CD14-positive monocyte (primary cell): ENCODE measurements at regions not wholly inside any gene's neighbourhood (a gene's known extent, or its start where the extent isn't known, plus 50 kb on each side); places are given as distances from the start of the nearest gene placed in this dataset.

Experiments used
- DNase-seq, 3 donors: peaks; one replicate each; pipeline ENCODE4 v3.0.0-alpha.2; 2011 to 2022
- H2AFZ ChIP-seq: 2 replicates; pipeline ENCODE4 v1.6.0; 2012; ENCODE audit warnings: mild to moderate bottlenecking, low read depth, low read length, inconsistent platforms; ENCODE audit not compliant: insufficient read depth, poor library complexity, severe bottlenecking
- H3K27ac ChIP-seq, 2 donors: 1 replicate in 1 of 2; 2 replicates in 1 of 2; pipeline ENCODE4 v1.5.1; 2012 to 2013; ENCODE audit warnings: low read length in 2 of 2, control low read depth in 1 of 2, inconsistent platforms in 1 of 2, low read depth in 1 of 2, mild to moderate bottlenecking in 1 of 2
- H3K27me3 ChIP-seq, 2 donors: one replicate each; pipeline versions ENCODE4 v1.6.0 to v1.6.1; 2011 to 2013; ENCODE audit warnings: low read length in 2 of 2; ENCODE audit not compliant: control insufficient read depth in 2 of 2, insufficient read depth in 2 of 2
- H3K36me3 ChIP-seq, 2 donors: replicated peaks in 1 of 2; 1 replicate in 1 of 2; 2 replicates in 1 of 2; pipeline versions ENCODE4 v1.5.1 to v1.6.1; 2012 to 2013; ENCODE audit warnings: low read length in 2 of 2, control low read depth in 1 of 2, inconsistent platforms in 1 of 2, mild to moderate bottlenecking in 1 of 2; ENCODE audit not compliant: insufficient read depth in 2 of 2, control insufficient read depth in 1 of 2
- H3K4me1 ChIP-seq, 2 donors: 1 replicate in 1 of 2; 2 replicates in 1 of 2; pipeline versions ENCODE4 v1.5.1 to v1.6.1; 2012 to 2013; ENCODE audit warnings: low read length in 2 of 2, control low read depth in 1 of 2, inconsistent platforms in 1 of 2, mild to moderate bottlenecking in 1 of 2, moderate library complexity in 1 of 2; ENCODE audit not compliant: insufficient read depth in 2 of 2, control insufficient read depth in 1 of 2
- H3K4me2 ChIP-seq: replicated peaks from 2 replicates; pipeline ENCODE3; 2012; ENCODE audit warnings: low read length, moderate library complexity, mild to moderate bottlenecking; ENCODE audit not compliant: poor library complexity, severe bottlenecking; ENCODE audit errors: extremely low read depth
- H3K4me3 ChIP-seq, 3 experiments: fragments of 200-600 bp in 1 of 3; sonication (generic) in 1 of 3; replicated peaks in 1 of 3; 1 replicate in 2 of 3; 2 replicates in 1 of 3; pipeline ENCODE4 v1.5.1; 2011 to 2013; ENCODE audit warnings: low read length in 3 of 3, mild to moderate bottlenecking in 3 of 3, control low read depth in 2 of 3, low read depth in 2 of 3, inconsistent platforms in 1 of 3, moderate library complexity in 1 of 3
- H3K79me2 ChIP-seq: 2 replicates; pipeline ENCODE4 v1.6.0; 2012; ENCODE audit warnings: mild to moderate bottlenecking, control low read depth, inconsistent platforms, low read length, moderate library complexity; ENCODE audit not compliant: insufficient read depth
- H3K9ac ChIP-seq: 2 replicates; pipeline ENCODE4 v1.6.0; 2017; ENCODE audit warnings: low read length, mild to moderate bottlenecking; ENCODE audit not compliant: insufficient read depth, poor library complexity, severe bottlenecking
- H3K9me3 ChIP-seq, 2 donors: replicated peaks in 1 of 2; 1 replicate in 1 of 2; 2 replicates in 1 of 2; pipeline versions ENCODE4 v1.5.1 to v1.6.1; 2012 to 2013; ENCODE audit warnings: low read length in 2 of 2, control low read depth in 1 of 2; ENCODE audit not compliant: control insufficient read depth in 1 of 2, insufficient read depth in 1 of 2
- H4K20me1 ChIP-seq: 2 replicates; pipeline ENCODE4 v1.6.0; 2012; ENCODE audit warnings: mild to moderate bottlenecking, low read length, control low read depth, moderate library complexity; ENCODE audit not compliant: insufficient read depth
- H3K27ac Mint-ChIP-seq, 7 donors: one replicate each; pipeline ENCODE4 v1.8.0; 2020; ENCODE audit warnings: mild to moderate bottlenecking in 7 of 7, mixed read lengths in 7 of 7, moderate library complexity in 6 of 7, inconsistent platforms in 2 of 7
- H3K27me3 Mint-ChIP-seq, 3 donors: one replicate each; pipeline ENCODE4 v1.8.0; 2021 to 2022; ENCODE audit warnings: low read depth in 3 of 3, mild to moderate bottlenecking in 3 of 3, mixed read lengths in 3 of 3, moderate library complexity in 3 of 3, inconsistent platforms in 1 of 3
- H3K36me3 Mint-ChIP-seq, 2 donors: one replicate each; pipeline ENCODE4 v1.8.0; 2020; ENCODE audit warnings: mixed read lengths in 2 of 2, inconsistent platforms in 1 of 2, mild to moderate bottlenecking in 1 of 2
- H3K4me1 Mint-ChIP-seq: one replicate; pipeline ENCODE4 v1.8.0; 2020; ENCODE audit warnings: mild to moderate bottlenecking, mixed read lengths
- H3K4me3 Mint-ChIP-seq, 2 donors: one replicate each; pipeline ENCODE4 v1.8.0; 2020; ENCODE audit warnings: mild to moderate bottlenecking in 2 of 2, mixed read lengths in 2 of 2, moderate library complexity in 1 of 2
- H3K9me3 Mint-ChIP-seq, 7 donors: one replicate each; pipeline ENCODE4 v1.8.0; 2020 to 2022; ENCODE audit warnings: mixed read lengths in 7 of 7, mild to moderate bottlenecking in 6 of 7, moderate library complexity in 6 of 7, inconsistent platforms in 2 of 7
- WGBS: methylation state at CpG from one replicate; pipeline ENCODE4 v1.1.5; 2013; ENCODE audit warnings: missing lambda C conversion rate; ENCODE audit not compliant: insufficient coverage; 5-methylcytosine and 5-hydroxymethylcytosine counted together
- intact Hi-C, 2 donors: fragments of 100-400 bp; cut with micrococcal nuclease; formaldehyde crosslinking; loops; one replicate each; pipeline versions ENCODE4 v1.15.0 to v1.15.1; 2023
- TF ChIP-seq, protein P1 (sequence below): fragments of 200-600 bp; IDR thresholded peaks from one replicate; pipeline ENCODE4 v1.8.0; 2022; ENCODE audit warnings: antibody characterized with exemption, mild to moderate bottlenecking

DNA sequence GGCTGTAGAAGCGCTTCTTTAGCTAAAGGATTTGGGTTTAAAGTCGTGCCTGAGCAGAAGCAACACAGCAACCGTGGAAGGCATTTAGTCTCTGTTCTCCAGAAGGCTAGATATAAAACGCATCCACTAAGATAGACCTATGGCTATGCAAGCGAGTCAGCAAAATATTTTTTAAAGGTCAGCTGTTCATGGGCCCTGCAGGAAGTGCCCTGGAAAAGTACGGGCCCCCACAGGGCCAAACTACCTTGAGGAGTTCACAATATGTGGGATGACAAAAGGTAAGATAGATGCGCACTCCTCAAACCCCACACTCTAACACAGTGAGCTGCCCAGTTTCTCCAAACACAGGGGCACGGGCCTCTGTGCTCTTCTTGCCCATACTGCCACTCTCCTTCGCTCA lies 261.6 kb downstream of the VPS13C start:
- Mint-ChIP-seq H3K4me1 (no peaks in the 10 kb centered on the region), H3K4me3 (no peak overlapping the region), H3K27me3 (peaks cover 0 to 5% (median 0%) of the 10 kb centered on the region in 3 donors), H3K27ac (peak overlapping the region in 1 of 7 donors; percentile 49), H3K36me3 (no peaks in the 10 kb centered on the region), H3K9me3 (peaks cover 0 to 3% (median 0%) of the 10 kb centered on the region in 7 donors)
- Histone ChIP-seq H3K4me1 (no peaks in the 10 kb centered on the region), H3K4me3 (no peak overlapping the region), H3K79me2 (no peaks in the 10 kb centered on the region), H3K9me3 (peaks cover 0 to 7% of the 10 kb centered on the region in 2 donors), H2AFZ (no peak overlapping the region), H4K20me1 (no peaks in the 10 kb centered on the region), H3K9ac (no peak overlapping the region), H3K36me3 (no peaks in the 10 kb centered on the region), H3K4me2 (no peak overlapping the region), H3K27me3 (no peaks in the 10 kb centered on the region), H3K27ac (no peak overlapping the region)
- no peak for DNase-seq
- TF ChIP-seq, protein P1, sequence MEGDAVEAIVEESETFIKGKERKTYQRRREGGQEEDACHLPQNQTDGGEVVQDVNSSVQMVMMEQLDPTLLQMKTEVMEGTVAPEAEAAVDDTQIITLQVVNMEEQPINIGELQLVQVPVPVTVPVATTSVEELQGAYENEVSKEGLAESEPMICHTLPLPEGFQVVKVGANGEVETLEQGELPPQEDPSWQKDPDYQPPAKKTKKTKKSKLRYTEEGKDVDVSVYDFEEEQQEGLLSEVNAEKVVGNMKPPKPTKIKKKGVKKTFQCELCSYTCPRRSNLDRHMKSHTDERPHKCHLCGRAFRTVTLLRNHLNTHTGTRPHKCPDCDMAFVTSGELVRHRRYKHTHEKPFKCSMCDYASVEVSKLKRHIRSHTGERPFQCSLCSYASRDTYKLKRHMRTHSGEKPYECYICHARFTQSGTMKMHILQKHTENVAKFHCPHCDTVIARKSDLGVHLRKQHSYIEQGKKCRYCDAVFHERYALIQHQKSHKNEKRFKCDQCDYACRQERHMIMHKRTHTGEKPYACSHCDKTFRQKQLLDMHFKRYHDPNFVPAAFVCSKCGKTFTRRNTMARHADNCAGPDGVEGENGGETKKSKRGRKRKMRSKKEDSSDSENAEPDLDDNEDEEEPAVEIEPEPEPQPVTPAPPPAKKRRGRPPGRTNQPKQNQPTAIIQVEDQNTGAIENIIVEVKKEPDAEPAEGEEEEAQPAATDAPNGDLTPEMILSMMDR = no peak
- intact Hi-C loops = no loop called here
- 92% methylated on average over 7 of the region's 9 CpGs for WGBS

DNA sequence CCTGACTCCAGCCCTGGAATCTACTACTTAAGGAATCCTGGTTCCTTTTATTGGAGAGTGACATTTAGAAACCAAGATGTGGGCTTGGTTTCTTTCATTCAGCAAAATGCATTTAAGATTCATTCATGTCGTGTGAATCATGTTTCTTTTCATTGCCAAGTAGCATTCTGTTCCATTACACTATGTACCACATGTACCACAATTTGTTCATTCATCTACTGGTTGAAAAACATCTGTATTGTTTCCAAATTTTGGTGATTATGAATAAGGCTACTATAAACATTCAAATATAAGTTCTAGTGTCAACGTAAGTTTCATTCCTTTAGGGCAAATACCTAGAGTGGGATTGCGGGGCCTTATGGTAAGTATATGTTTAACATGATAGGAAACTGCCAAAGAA lies 264.2 kb downstream of the VPS13C start:
- no peak overlapping the region for H3K4me3 Mint-ChIP-seq
- Histone ChIP-seq H3K27ac (no peak overlapping the region), H3K4me1 (no peaks in the 10 kb centered on the region), H2AFZ (no peak overlapping the region), H4K20me1 (no peaks in the 10 kb centered on the region), H3K79me2 (no peaks in the 10 kb centered on the region), H3K27me3 (no peaks in the 10 kb centered on the region), H3K9ac (no peak overlapping the region), H3K9me3 (peaks cover 0 to 5% of the 10 kb centered on the region in 2 donors), H3K4me2 (no peak overlapping the region), H3K36me3 (no peaks in the 10 kb centered on the region), H3K4me3 (no peak overlapping the region)
- peaks cover 0 to 6% (median 1%) of the 10 kb centered on the region in 3 donors for H3K27me3 Mint-ChIP-seq
- intact Hi-C loops = no loop called here
- H3K4me1 Mint-ChIP-seq = no peaks in the 10 kb centered on the region
- DNase-seq = no peak
- peaks cover 0 to 3% (median 2%) of the 10 kb centered on the region in 7 donors for H3K9me3 Mint-ChIP-seq
- TF ChIP-seq, protein P1 = no peak
- WGBS = no CpG with 5 or more reads among the region's 3 CpGs
- H3K36me3 Mint-ChIP-seq = no peaks in the 10 kb centered on the region
- H3K27ac Mint-ChIP-seq = no peak overlapping the region
